SK-N-SH (cell line): ENCODE measurements at regions not wholly inside any gene's neighbourhood (a gene's known extent, or its start where the extent isn't known, plus 50 kb on each side); places are given as distances from the start of the nearest gene placed in this dataset.

ENCODE experiments used
- RAD21 ChIP-seq: IDR thresholded peaks from 2 replicates; pipeline ENCODE4 v1.6.1; 2012; ENCODE audit warnings: mild to moderate bottlenecking, low read length
- SIN3A ChIP-seq: IDR thresholded peaks from 2 replicates; pipeline ENCODE4 v1.6.1; 2012; ENCODE audit warnings: low read depth, mild to moderate bottlenecking, low read length, moderate library complexity, borderline replicate concordance
- YY1 ChIP-seq: IDR thresholded peaks from 2 replicates; pipeline ENCODE4 v1.4.0; 2012; ENCODE audit warnings: low read depth, mild to moderate bottlenecking
- TF ChIP-seq, protein P1 (sequence below): fragments of 200-600 bp; sonication (generic); IDR thresholded peaks from 2 replicates; pipeline ENCODE4 v1.6.1; 2017; ENCODE audit warnings: antibody characterized with exemption, mild to moderate bottlenecking, moderate library complexity

- TF ChIP-seq, protein P1, sequence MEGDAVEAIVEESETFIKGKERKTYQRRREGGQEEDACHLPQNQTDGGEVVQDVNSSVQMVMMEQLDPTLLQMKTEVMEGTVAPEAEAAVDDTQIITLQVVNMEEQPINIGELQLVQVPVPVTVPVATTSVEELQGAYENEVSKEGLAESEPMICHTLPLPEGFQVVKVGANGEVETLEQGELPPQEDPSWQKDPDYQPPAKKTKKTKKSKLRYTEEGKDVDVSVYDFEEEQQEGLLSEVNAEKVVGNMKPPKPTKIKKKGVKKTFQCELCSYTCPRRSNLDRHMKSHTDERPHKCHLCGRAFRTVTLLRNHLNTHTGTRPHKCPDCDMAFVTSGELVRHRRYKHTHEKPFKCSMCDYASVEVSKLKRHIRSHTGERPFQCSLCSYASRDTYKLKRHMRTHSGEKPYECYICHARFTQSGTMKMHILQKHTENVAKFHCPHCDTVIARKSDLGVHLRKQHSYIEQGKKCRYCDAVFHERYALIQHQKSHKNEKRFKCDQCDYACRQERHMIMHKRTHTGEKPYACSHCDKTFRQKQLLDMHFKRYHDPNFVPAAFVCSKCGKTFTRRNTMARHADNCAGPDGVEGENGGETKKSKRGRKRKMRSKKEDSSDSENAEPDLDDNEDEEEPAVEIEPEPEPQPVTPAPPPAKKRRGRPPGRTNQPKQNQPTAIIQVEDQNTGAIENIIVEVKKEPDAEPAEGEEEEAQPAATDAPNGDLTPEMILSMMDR, result no peak
- TF ChIP-seq SIN3A (no peak), YY1 (no peak), RAD21 (no peak)
These were observed 187.7 kb downstream of the PTPN20 start for GRCh38 chr10:47098964-47099363.
